ENCODE measurements at regions not wholly inside any gene's neighbourhood (a gene's known extent, or its start where the extent isn't known, plus 50 kb on each side); places are given as distances from the start of the nearest gene placed in this dataset.

DNA sequence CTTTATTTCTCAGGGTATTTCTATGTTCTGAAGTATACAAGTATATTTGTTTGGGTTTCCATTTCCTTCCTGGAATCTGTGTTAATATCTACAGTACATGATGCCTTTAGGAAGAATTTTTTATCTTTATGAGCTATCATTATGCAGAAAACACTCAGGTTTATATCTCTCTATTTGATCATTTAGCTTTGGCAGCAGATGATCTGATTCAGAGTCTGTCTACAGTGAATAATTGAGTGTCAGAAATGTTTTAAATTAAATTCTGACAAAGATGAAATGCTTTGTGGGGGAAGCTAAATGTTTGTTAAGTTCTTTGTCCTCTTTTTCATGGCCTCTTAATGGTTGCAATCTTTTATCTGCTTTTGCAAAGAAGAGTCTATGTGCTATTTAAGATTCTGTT lies 2141.0 kb upstream of the ACO1 start:
- TF ChIP-seq, protein P1, sequence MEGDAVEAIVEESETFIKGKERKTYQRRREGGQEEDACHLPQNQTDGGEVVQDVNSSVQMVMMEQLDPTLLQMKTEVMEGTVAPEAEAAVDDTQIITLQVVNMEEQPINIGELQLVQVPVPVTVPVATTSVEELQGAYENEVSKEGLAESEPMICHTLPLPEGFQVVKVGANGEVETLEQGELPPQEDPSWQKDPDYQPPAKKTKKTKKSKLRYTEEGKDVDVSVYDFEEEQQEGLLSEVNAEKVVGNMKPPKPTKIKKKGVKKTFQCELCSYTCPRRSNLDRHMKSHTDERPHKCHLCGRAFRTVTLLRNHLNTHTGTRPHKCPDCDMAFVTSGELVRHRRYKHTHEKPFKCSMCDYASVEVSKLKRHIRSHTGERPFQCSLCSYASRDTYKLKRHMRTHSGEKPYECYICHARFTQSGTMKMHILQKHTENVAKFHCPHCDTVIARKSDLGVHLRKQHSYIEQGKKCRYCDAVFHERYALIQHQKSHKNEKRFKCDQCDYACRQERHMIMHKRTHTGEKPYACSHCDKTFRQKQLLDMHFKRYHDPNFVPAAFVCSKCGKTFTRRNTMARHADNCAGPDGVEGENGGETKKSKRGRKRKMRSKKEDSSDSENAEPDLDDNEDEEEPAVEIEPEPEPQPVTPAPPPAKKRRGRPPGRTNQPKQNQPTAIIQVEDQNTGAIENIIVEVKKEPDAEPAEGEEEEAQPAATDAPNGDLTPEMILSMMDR (IDR thresholded peaks at IDR 0.05), result no peak
- TF ChIP-seq POLR2AphosphoS5 (IDR thresholded peaks at IDR 0.05; ENCODE audit: low read depth, low read length), result no peak
- TF ChIP-seq, protein P2, sequence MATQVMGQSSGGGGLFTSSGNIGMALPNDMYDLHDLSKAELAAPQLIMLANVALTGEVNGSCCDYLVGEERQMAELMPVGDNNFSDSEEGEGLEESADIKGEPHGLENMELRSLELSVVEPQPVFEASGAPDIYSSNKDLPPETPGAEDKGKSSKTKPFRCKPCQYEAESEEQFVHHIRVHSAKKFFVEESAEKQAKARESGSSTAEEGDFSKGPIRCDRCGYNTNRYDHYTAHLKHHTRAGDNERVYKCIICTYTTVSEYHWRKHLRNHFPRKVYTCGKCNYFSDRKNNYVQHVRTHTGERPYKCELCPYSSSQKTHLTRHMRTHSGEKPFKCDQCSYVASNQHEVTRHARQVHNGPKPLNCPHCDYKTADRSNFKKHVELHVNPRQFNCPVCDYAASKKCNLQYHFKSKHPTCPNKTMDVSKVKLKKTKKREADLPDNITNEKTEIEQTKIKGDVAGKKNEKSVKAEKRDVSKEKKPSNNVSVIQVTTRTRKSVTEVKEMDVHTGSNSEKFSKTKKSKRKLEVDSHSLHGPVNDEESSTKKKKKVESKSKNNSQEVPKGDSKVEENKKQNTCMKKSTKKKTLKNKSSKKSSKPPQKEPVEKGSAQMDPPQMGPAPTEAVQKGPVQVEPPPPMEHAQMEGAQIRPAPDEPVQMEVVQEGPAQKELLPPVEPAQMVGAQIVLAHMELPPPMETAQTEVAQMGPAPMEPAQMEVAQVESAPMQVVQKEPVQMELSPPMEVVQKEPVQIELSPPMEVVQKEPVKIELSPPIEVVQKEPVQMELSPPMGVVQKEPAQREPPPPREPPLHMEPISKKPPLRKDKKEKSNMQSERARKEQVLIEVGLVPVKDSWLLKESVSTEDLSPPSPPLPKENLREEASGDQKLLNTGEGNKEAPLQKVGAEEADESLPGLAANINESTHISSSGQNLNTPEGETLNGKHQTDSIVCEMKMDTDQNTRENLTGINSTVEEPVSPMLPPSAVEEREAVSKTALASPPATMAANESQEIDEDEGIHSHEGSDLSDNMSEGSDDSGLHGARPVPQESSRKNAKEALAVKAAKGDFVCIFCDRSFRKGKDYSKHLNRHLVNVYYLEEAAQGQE (IDR thresholded peaks at IDR 0.05; ENCODE audit: insufficient read depth in 1 of 2, low read depth in 2 of 2, low read length in 1 of 2), result no peak
